Nephron (organoid): ENCODE measurements at regions not wholly inside any gene's neighbourhood (a gene's known extent, or its start where the extent isn't known, plus 50 kb on each side); places are given as distances from the start of the nearest gene placed in this dataset.

Experiments used
- H3K27ac Mint-ChIP-seq, 3 experiments: 2 replicates each; pipeline ENCODE4 v1.8.0; 2020; ENCODE audit warnings: mixed read lengths in 3 of 3, mild to moderate bottlenecking in 2 of 3, moderate library complexity in 1 of 3
- H3K27me3 Mint-ChIP-seq: 2 replicates; pipeline ENCODE4 v1.8.0; 2021; ENCODE audit warnings: low read depth, mild to moderate bottlenecking, moderate library complexity, mixed read lengths
- H3K36me3 Mint-ChIP-seq: 2 replicates; pipeline ENCODE4 v1.8.0; 2020; ENCODE audit warnings: low read depth, mixed read lengths
- H3K4me1 Mint-ChIP-seq: 2 replicates; pipeline ENCODE4 v1.8.0; 2020; ENCODE audit warnings: mixed read lengths
- H3K4me3 Mint-ChIP-seq, 3 experiments: 2 replicates each; pipeline ENCODE4 v1.8.0; 2020; ENCODE audit warnings: mild to moderate bottlenecking in 3 of 3, mixed read lengths in 3 of 3, moderate library complexity in 2 of 3
- H3K9me3 Mint-ChIP-seq: 2 replicates; pipeline ENCODE4 v1.8.0; 2020; ENCODE audit warnings: mixed read lengths
- TF ChIP-seq, protein P1 (sequence below), 3 experiments: fragments of 200-600 bp; sonication (generic); IDR thresholded peaks; one replicate each; pipeline ENCODE4 v1.5.0; 2021; ENCODE audit warnings: antibody characterized with exemption in 3 of 3; ENCODE audit not compliant: unreplicated experiment in 3 of 3

DNA sequence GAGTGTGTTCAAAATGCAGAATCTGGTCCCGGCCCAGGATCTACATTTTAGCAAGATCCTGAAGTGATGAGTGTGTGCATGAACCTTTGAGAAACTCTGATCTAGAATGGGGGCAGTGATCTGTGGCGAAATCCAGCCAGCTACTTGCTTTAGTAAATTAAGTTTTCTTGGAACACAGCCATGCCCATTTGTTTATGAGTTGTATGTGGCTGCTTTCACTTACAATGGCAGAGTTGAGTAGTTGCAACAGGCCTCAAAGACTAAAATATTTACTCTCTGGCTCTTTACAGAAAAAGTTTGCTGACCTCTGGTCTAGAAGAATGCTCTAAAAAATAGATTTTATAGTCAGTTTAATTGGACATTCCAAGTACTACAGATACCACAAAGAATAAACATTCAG, 588.3 kb downstream of the BNC2 start:
- Mint-ChIP-seq H3K36me3 (peaks cover 4% of the 10 kb centered on the region), H3K4me1 (peaks cover 46% of the 10 kb centered on the region), H3K9me3 (peaks cover 18% of the 10 kb centered on the region), H3K27me3 (no peaks in the 10 kb centered on the region), H3K27ac (peak overlapping the region in 2 of 3 experiments; percentile 90), H3K4me3 (no peak overlapping the region)
- TF ChIP-seq, protein P1, sequence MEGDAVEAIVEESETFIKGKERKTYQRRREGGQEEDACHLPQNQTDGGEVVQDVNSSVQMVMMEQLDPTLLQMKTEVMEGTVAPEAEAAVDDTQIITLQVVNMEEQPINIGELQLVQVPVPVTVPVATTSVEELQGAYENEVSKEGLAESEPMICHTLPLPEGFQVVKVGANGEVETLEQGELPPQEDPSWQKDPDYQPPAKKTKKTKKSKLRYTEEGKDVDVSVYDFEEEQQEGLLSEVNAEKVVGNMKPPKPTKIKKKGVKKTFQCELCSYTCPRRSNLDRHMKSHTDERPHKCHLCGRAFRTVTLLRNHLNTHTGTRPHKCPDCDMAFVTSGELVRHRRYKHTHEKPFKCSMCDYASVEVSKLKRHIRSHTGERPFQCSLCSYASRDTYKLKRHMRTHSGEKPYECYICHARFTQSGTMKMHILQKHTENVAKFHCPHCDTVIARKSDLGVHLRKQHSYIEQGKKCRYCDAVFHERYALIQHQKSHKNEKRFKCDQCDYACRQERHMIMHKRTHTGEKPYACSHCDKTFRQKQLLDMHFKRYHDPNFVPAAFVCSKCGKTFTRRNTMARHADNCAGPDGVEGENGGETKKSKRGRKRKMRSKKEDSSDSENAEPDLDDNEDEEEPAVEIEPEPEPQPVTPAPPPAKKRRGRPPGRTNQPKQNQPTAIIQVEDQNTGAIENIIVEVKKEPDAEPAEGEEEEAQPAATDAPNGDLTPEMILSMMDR (IDR thresholded peaks at IDR 0.05; ENCODE audit: unreplicated experiment in 3 of 3), result no peak

DNA sequence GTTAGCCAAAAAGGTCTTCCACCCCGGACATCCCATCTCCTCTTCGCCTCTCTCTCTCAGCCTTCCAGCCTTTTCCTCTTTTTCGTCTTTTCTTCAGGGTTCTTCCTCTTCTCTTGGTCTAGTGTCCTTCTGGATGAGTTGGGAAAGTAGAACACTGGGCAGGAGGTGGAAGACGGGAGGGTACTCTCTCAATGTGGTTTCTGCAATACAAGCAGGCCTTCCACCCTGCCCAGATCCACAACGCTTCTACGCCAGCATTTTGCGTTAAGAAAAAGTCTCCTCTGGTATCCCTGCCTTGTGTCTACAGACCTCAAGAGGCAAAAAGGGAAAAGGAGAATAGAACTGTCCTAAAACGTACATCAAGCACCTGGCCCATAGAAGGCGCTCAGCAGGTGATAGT, 587.8 kb downstream of the BNC2 start:
- TF ChIP-seq, protein P1 (IDR thresholded peaks at IDR 0.05; ENCODE audit: unreplicated experiment in 3 of 3), result no peak
- peaks cover 4% of the 10 kb centered on the region for H3K36me3 Mint-ChIP-seq
- no peak overlapping the region for H3K4me3 Mint-ChIP-seq
- H3K9me3 Mint-ChIP-seq, result peaks cover 18% of the 10 kb centered on the region
- H3K27me3 Mint-ChIP-seq, result no peaks in the 10 kb centered on the region
- H3K4me1 Mint-ChIP-seq, result peaks cover 41% of the 10 kb centered on the region
- H3K27ac Mint-ChIP-seq, result peak overlapping the region in 2 of 3 experiments; percentile 90

DNA sequence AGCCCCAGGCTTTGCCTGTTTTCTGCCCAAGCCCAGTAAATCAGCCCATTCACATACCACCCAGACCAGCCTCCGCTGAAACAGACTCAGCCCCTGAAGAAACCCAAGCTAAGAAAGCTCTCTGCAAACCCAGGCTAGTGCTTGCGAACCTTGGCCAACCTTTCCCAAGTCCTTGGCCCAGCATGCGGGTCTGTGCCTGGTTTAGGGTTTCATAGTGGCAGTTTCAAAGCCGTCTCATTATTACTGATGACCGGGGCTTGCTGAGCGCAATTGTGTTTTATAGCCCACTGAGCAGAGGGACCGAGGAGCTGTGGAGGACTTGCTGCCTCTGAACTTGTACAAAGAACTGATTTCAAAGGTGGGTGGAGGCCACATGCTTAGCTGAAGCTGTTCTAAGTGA, 584.3 kb downstream of the BNC2 start:
- Mint-ChIP-seq H3K4me1 (peaks cover 15% of the 10 kb centered on the region), H3K27me3 (no peaks in the 10 kb centered on the region), H3K4me3 (no peak overlapping the region), H3K27ac (peak overlapping the region; percentile 27 to 54 (median 49)), H3K9me3 (peaks cover 23% of the 10 kb centered on the region), H3K36me3 (peaks cover 4% of the 10 kb centered on the region)
- TF ChIP-seq, protein P1 (IDR thresholded peaks at IDR 0.05; ENCODE audit: unreplicated experiment in 3 of 3), result no peak

DNA sequence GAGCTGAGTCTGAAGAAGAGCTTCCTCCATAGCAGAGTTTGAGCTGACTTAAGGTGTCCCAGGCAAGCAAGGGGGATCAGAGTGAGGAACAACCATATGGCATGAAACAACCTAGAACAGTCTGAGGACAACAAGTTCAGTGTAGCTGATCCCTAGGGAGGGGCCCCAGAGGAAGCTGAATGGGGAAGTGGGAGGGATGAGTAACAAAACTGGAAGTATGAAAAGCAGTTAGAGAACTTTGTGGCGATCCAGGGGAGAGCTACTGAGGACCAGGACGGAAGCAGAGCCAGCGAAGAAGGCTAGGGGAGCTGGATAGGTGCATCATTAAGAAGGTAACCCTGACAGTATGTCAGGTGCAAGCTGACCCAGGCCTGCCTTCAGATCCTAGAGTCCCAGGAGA, 580.8 kb downstream of the BNC2 start:
- H3K27ac Mint-ChIP-seq, result no peak overlapping the region
- no peaks in the 10 kb centered on the region for H3K27me3 Mint-ChIP-seq
- H3K36me3 Mint-ChIP-seq, result peaks cover 4% of the 10 kb centered on the region
- TF ChIP-seq, protein P1 (IDR thresholded peaks at IDR 0.05; ENCODE audit: unreplicated experiment in 3 of 3), result no peak
- H3K4me3 Mint-ChIP-seq, result no peak overlapping the region
- peaks cover 8% of the 10 kb centered on the region for H3K4me1 Mint-ChIP-seq
- H3K9me3 Mint-ChIP-seq, result peaks cover 11% of the 10 kb centered on the region

DNA sequence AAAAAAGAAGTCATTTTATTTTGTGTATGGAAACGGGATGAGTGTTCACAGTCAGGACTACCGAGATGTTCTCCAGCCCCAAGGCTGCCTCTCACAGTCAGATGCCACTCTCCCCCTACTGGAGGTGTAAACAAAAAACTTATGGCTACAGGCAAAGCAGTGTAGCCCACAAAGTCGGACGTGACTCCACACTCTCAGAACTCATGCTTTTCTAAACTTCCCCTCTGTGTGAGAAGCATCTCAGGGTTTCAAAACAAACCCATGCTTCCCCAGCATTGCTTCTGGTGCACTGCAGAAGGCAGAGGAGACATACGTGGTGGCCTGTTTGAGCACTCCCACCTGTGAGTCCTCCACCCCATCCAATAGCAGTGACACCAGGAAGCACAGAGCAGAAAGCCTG, 580.3 kb downstream of the BNC2 start:
- Mint-ChIP-seq H3K27ac (no peak overlapping the region), H3K4me3 (no peak overlapping the region), H3K27me3 (no peaks in the 10 kb centered on the region), H3K4me1 (peaks cover 8% of the 10 kb centered on the region), H3K9me3 (peaks cover 12% of the 10 kb centered on the region), H3K36me3 (peaks cover 4% of the 10 kb centered on the region)
- TF ChIP-seq, protein P1 (IDR thresholded peaks at IDR 0.05; ENCODE audit: unreplicated experiment in 3 of 3), result no peak

DNA sequence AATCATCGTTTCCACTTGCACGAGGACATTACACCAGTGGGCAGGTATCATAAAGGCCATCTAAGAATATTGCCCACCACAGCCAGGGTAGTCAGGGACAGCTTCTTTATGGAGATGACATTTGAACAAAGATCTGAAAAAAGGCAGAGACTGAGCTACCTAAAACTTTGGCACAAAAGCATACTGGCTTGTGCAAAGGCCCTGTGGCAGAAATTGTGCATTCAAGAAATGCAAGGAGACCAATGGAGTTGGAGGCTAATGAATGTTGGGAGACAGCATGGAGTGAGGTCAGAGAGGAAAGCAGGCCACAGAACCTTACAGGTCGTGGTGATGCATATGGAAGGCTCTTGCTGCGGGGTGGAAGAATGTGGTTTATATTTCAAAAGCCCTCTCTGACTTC, 578.5 kb downstream of the BNC2 start:
- Mint-ChIP-seq H3K4me1 (peaks cover 8% of the 10 kb centered on the region), H3K4me3 (no peak overlapping the region)

More for the DNA sequence above, 578.5 kb downstream of the BNC2 start:
- H3K9me3 Mint-ChIP-seq, result peaks cover 25% of the 10 kb centered on the region
- no peak overlapping the region for H3K27ac Mint-ChIP-seq
- TF ChIP-seq, protein P1 (IDR thresholded peaks at IDR 0.05; ENCODE audit: unreplicated experiment in 3 of 3), result no peak
- H3K27me3 Mint-ChIP-seq, result no peaks in the 10 kb centered on the region
- no peaks in the 10 kb centered on the region for H3K36me3 Mint-ChIP-seq
